Smooth muscle cell of the brain vasculature (primary cell): ENCODE measurements at regions not wholly inside any gene's neighbourhood (a gene's known extent, or its start where the extent isn't known, plus 50 kb on each side); places are given as distances from the start of the nearest gene placed in this dataset.

ENCODE experiments used
- DNase-seq: peaks from one replicate; pipeline ENCODE4 v3.0.0-alpha.2; 2012; ENCODE audit warnings: low read depth, low spot score

GRCh38 chr21:27219068-27219467, 252.2 kb upstream of the ADAMTS5 start:
- peak; percentile 24 for DNase-seq

- no peak for DNase-seq
These were observed 246.4 kb upstream of the ADAMTS5 start for GRCh38 chr21:27213303-27213702.

GRCh38 chr21:27212441-27212840, 245.6 kb upstream of the ADAMTS5 start:
- DNase-seq = no peak

- no peak for DNase-seq
These were observed 242.7 kb upstream of the ADAMTS5 start for GRCh38 chr21:27209546-27209945.

GRCh38 chr21:27206368-27206982, 239.6 kb upstream of the ADAMTS5 start:
- DNase-seq = no peak

- DNase-seq = no peak
These were observed 235.4 kb upstream of the ADAMTS5 start for GRCh38 chr21:27202301-27202700.

- no peak for DNase-seq
These were observed 234.3 kb upstream of the ADAMTS5 start for GRCh38 chr21:27201197-27201596.

- no peak for DNase-seq
These were observed 229.8 kb upstream of the ADAMTS5 start for GRCh38 chr21:27196651-27197050.

- DNase-seq = no peak
These were observed 225.5 kb upstream of the ADAMTS5 start for GRCh38 chr21:27192281-27192949.

- no peak for DNase-seq
These were observed 223.7 kb upstream of the ADAMTS5 start for GRCh38 chr21:27190601-27191000.

GRCh38 chr21:27189870-27190269, 223.0 kb upstream of the ADAMTS5 start:
- no peak for DNase-seq

GRCh38 chr21:27173053-27173452, 206.2 kb upstream of the ADAMTS5 start:
- no peak for DNase-seq

- DNase-seq = no peak
These were observed 204.8 kb upstream of the ADAMTS5 start for GRCh38 chr21:27171707-27172106.

GRCh38 chr21:27168084-27168483, 201.2 kb upstream of the ADAMTS5 start:
- no peak for DNase-seq

GRCh38 chr21:27164208-27165177, 197.6 kb upstream of the ADAMTS5 start:
- no peak for DNase-seq

- no peak for DNase-seq
These were observed 192.1 kb upstream of the ADAMTS5 start for GRCh38 chr21:27158967-27159366.

- no peak for DNase-seq
These were observed 190.2 kb upstream of the ADAMTS5 start for GRCh38 chr21:27157097-27157496.

GRCh38 chr21:27156666-27157065, 189.8 kb upstream of the ADAMTS5 start:
- no peak for DNase-seq

GRCh38 chr21:27155130-27155500, 188.2 kb upstream of the ADAMTS5 start:
- no peak for DNase-seq

- DNase-seq = no peak
These were observed 187.7 kb upstream of the ADAMTS5 start for GRCh38 chr21:27154451-27155129.

GRCh38 chr21:27152996-27153395, 186.1 kb upstream of the ADAMTS5 start:
- no peak for DNase-seq

GRCh38 chr21:27149034-27149433, 182.1 kb upstream of the ADAMTS5 start:
- no peak for DNase-seq
